Smooth muscle cell (in vitro differentiated cells): ENCODE measurements at regions not wholly inside any gene's neighbourhood (a gene's known extent, or its start where the extent isn't known, plus 50 kb on each side); places are given as distances from the start of the nearest gene placed in this dataset.

Experiments
- DNase-seq: peaks from one replicate; lab custom pipeline; 2025; ENCODE audit not compliant: unreplicated experiment; lab: John Stamatoyannopoulos, UW
- H2AFZ ChIP-seq: fragments of 200-600 bp; sonication (generic); 2 replicates; pipeline ENCODE4 v1.6.0; 2016; ENCODE audit warnings: antibody characterized with exemption, low read depth, mild to moderate bottlenecking
- H3F3A ChIP-seq: fragments of 200-600 bp; sonication (generic); 2 replicates; pipeline ENCODE4 v1.6.0; 2017; ENCODE audit warnings: antibody characterized with exemption, low read depth
- H3K27ac ChIP-seq: fragments of 200-600 bp; sonication (generic); 2 replicates; pipeline ENCODE4 v1.5.1; 2016; ENCODE audit warnings: low read depth, mild to moderate bottlenecking
- H3K27me3 ChIP-seq: fragments of 200-600 bp; sonication (generic); 2 replicates; pipeline ENCODE4 v1.6.1; 2016; ENCODE audit warnings: low read depth, mild to moderate bottlenecking
- H3K36me3 ChIP-seq: fragments of 200-600 bp; sonication (generic); 2 replicates; pipeline ENCODE4 v1.5.1; 2016; ENCODE audit warnings: low read depth
- H3K4me1 ChIP-seq: fragments of 200-600 bp; sonication (generic); 2 replicates; pipeline ENCODE4 v1.5.1; 2016; ENCODE audit warnings: low read depth
- H3K4me2 ChIP-seq: fragments of 200-600 bp; sonication (generic); 2 replicates; pipeline ENCODE4 v1.6.0; 2016; ENCODE audit warnings: mild to moderate bottlenecking
- H3K4me3 ChIP-seq: fragments of 200-600 bp; sonication (generic); 2 replicates; pipeline ENCODE4 v1.5.1; 2016; ENCODE audit warnings: mild to moderate bottlenecking
- H3K79me2 ChIP-seq: fragments of 200-600 bp; sonication (generic); 2 replicates; pipeline ENCODE4 v1.6.0; 2016; ENCODE audit warnings: low read depth, mild to moderate bottlenecking
- H3K9ac ChIP-seq: fragments of 200-600 bp; sonication (generic); 2 replicates; pipeline ENCODE4 v1.6.0; 2016; ENCODE audit warnings: low read depth
- H3K9me3 ChIP-seq: fragments of 200-600 bp; sonication (generic); replicated peaks from 2 replicates; pipeline ENCODE4 v1.5.1; 2016; ENCODE audit warnings: low read depth
- H4K20me1 ChIP-seq: fragments of 200-600 bp; sonication (generic); 2 replicates; pipeline ENCODE4 v1.6.0; 2016; ENCODE audit warnings: low read depth
- CTCF ChIP-seq: fragments of 200-600 bp; sonication (generic); IDR thresholded peaks from 2 replicates; pipeline ENCODE4 v1.5.1; 2017; ENCODE audit warnings: borderline replicate concordance, mild to moderate bottlenecking, antibody characterized with exemption; ENCODE audit not compliant: insufficient read depth, poor library complexity, severe bottlenecking
- WGBS: methylation state at CpG from one replicate; pipeline ENCODE4 v1.1.7; 2016; ENCODE audit warnings: low lambda C conversion rate; 5-methylcytosine and 5-hydroxymethylcytosine counted together

- H4K20me1 ChIP-seq, result no peaks in the 10 kb centered on the region
- no peak overlapping the region for H3K9ac ChIP-seq
- no peaks in the 10 kb centered on the region for H3K36me3 ChIP-seq
- no peaks in the 10 kb centered on the region for H3K27me3 ChIP-seq
- TF ChIP-seq CTCF, result no peak
- H2AFZ ChIP-seq, result no peak overlapping the region
- no peaks in the 10 kb centered on the region for H3K9me3 ChIP-seq
- H3F3A ChIP-seq, result no peaks in the 10 kb centered on the region
- DNase-seq, result no peak
- no peak overlapping the region for H3K4me2 ChIP-seq
- H3K4me3 ChIP-seq, result no peak overlapping the region
- H3K79me2 ChIP-seq, result no peaks in the 10 kb centered on the region
- H3K4me1 ChIP-seq, result no peaks in the 10 kb centered on the region
- H3K27ac ChIP-seq, result no peak overlapping the region
Measured at GRCh38 chr4:59348949-59349348, 1851.2 kb upstream of the ADGRL3 start.

- no peak for TF ChIP-seq CTCF
Measured at GRCh38 chr4:59369229-59369628, 1830.9 kb upstream of the ADGRL3 start.

GRCh38 chr4:59374416-59374815, 1825.7 kb upstream of the ADGRL3 start:
- no peak for TF ChIP-seq CTCF
- WGBS, result 87% methylated on average over 3 of the region's 3 CpGs
- H3K9ac ChIP-seq, result no peak overlapping the region

More at GRCh38 chr4:59369229-59369628, 1830.9 kb upstream of the ADGRL3 start:
- H3K27ac ChIP-seq, result no peak overlapping the region
- H3K9ac ChIP-seq, result no peak overlapping the region
- no peaks in the 10 kb centered on the region for H3K9me3 ChIP-seq
- H3K4me3 ChIP-seq, result no peak overlapping the region
- no peak overlapping the region for H2AFZ ChIP-seq
- H3K27me3 ChIP-seq, result no peaks in the 10 kb centered on the region
- no peaks in the 10 kb centered on the region for H3K36me3 ChIP-seq
- DNase-seq, result no peak
- H3F3A ChIP-seq, result no peaks in the 10 kb centered on the region
- no peaks in the 10 kb centered on the region for H3K79me2 ChIP-seq
- no peaks in the 10 kb centered on the region for H3K4me1 ChIP-seq
- no peak overlapping the region for H3K4me2 ChIP-seq
- no peaks in the 10 kb centered on the region for H4K20me1 ChIP-seq

GRCh38 chr4:59380841-59381366, 1819.2 kb upstream of the ADGRL3 start:
- H3K4me1 ChIP-seq, result no peaks in the 10 kb centered on the region
- WGBS, result 93% methylated on average over 2 of the region's 2 CpGs
- no peaks in the 10 kb centered on the region for H3K79me2 ChIP-seq
- no peak overlapping the region for H3K4me2 ChIP-seq
- H2AFZ ChIP-seq, result no peak overlapping the region
- H4K20me1 ChIP-seq, result no peaks in the 10 kb centered on the region
- no peak overlapping the region for H3K9ac ChIP-seq
- no peak overlapping the region for H3K27ac ChIP-seq
- no peaks in the 10 kb centered on the region for H3K36me3 ChIP-seq
- no peaks in the 10 kb centered on the region for H3F3A ChIP-seq
- peaks cover 6% of the 10 kb centered on the region for H3K27me3 ChIP-seq
- no peak overlapping the region for H3K4me3 ChIP-seq
- no peak for TF ChIP-seq CTCF
- no peak for DNase-seq
- H3K9me3 ChIP-seq, result no peaks in the 10 kb centered on the region

More at GRCh38 chr4:59374416-59374815, 1825.7 kb upstream of the ADGRL3 start:
- no peak overlapping the region for H2AFZ ChIP-seq
- DNase-seq, result no peak
- H3K79me2 ChIP-seq, result no peaks in the 10 kb centered on the region
- no peak overlapping the region for H3K27ac ChIP-seq
- no peak overlapping the region for H3K4me2 ChIP-seq
- no peaks in the 10 kb centered on the region for H3F3A ChIP-seq
- no peaks in the 10 kb centered on the region for H3K4me1 ChIP-seq
- no peaks in the 10 kb centered on the region for H4K20me1 ChIP-seq
- H3K27me3 ChIP-seq, result no peaks in the 10 kb centered on the region
- H3K36me3 ChIP-seq, result no peaks in the 10 kb centered on the region
- no peak overlapping the region for H3K4me3 ChIP-seq
- no peaks in the 10 kb centered on the region for H3K9me3 ChIP-seq
